HCT116 (cell line): ENCODE measurements at regions not wholly inside any gene's neighbourhood (a gene's known extent, or its start where the extent isn't known, plus 50 kb on each side); places are given as distances from the start of the nearest gene placed in this dataset.

Experiments used
- CEBPB ChIP-seq: IDR thresholded peaks from 2 replicates; pipeline ENCODE4 v1.6.1; 2012; ENCODE audit warnings: low read depth
- CTCF ChIP-seq, 3 experiments: fragments of 200-600 bp in 1 of 3; sonication (generic) in 1 of 3; IDR thresholded peaks in 2 of 3; conservative IDR thresholded peaks in 1 of 3; 2 replicates each; pipeline ENCODE4 v1.5.1; 2012 to 2017; ENCODE audit warnings: low read depth in 2 of 3, low read length in 2 of 3, antibody characterized with exemption in 1 of 3, borderline replicate concordance in 1 of 3, control low read depth in 1 of 3, mild to moderate bottlenecking in 1 of 3, mixed read lengths in 1 of 3, mixed run types in 1 of 3, moderate library complexity in 1 of 3; ENCODE audit not compliant: insufficient read depth in 1 of 3
- ELF1 ChIP-seq: IDR thresholded peaks from 2 replicates; pipeline ENCODE4 v1.6.1; 2012; ENCODE audit warnings: low read depth, borderline replicate concordance
- EZH2 ChIP-seq: fragments of 200-600 bp; sonication (generic); IDR thresholded peaks from 2 replicates; pipeline ENCODE4 v1.6.1; 2017; ENCODE audit warnings: antibody characterized with exemption, mixed run types
- MAX ChIP-seq: IDR thresholded peaks from 2 replicates; pipeline ENCODE4 v1.6.1; 2012
- POLR2A ChIP-seq: IDR thresholded peaks from 2 replicates; pipeline ENCODE4 v1.7.0; 2011; ENCODE audit warnings: borderline replicate concordance; ENCODE audit not compliant: insufficient read depth, insufficient read length; ENCODE audit errors: extremely low read depth
- POLR2AphosphoS5 ChIP-seq: IDR thresholded peaks from 2 replicates; pipeline ENCODE4 v1.6.1; 2011; ENCODE audit warnings: mild to moderate bottlenecking, low read depth, low read length, moderate library complexity
- REST ChIP-seq: IDR thresholded peaks from 2 replicates; pipeline ENCODE4 v1.6.1; 2012; ENCODE audit warnings: low read depth
- SIN3A ChIP-seq: IDR thresholded peaks from 2 replicates; pipeline ENCODE4 v1.6.1; 2012; ENCODE audit warnings: low read depth
- SRF ChIP-seq: IDR thresholded peaks from 2 replicates; pipeline ENCODE4 v1.6.1; 2012; ENCODE audit warnings: low read depth
- ZBTB33 ChIP-seq: IDR thresholded peaks from 2 replicates; pipeline ENCODE4 v1.6.1; 2011; ENCODE audit warnings: mild to moderate bottlenecking, low read length, moderate library complexity; ENCODE audit not compliant: insufficient replicate concordance; ENCODE audit errors: extremely low read depth
- ZNF274 ChIP-seq: fragments of 200-500 bp; sonication (Bioruptor generic); IDR thresholded peaks from 2 replicates; pipeline ENCODE4 v1.6.1; 2014; ENCODE audit warnings: mild to moderate bottlenecking, low read depth, low read length, inconsistent platforms

- TF ChIP-seq CTCF (IDR thresholded peaks at IDR 0.05 in 2 of 3, conservative IDR thresholded peaks at IDR 0.05 in 1 of 3; ENCODE audit: borderline replicate concordance in 1 of 3, insufficient read depth in 1 of 3, low read depth in 2 of 3, low read length in 2 of 3) = no peak
- no peak for TF ChIP-seq CEBPB
- TF ChIP-seq SRF = no peak
- no peak for TF ChIP-seq EZH2
- no peak for TF ChIP-seq ELF1
- TF ChIP-seq POLR2A = no peak
- no peak for TF ChIP-seq MAX
- TF ChIP-seq ZNF274 = no peak
- TF ChIP-seq SIN3A = no peak
- no peak for TF ChIP-seq REST
- no peak for TF ChIP-seq ZBTB33
- TF ChIP-seq POLR2AphosphoS5 = no peak
These were observed 133.8 kb upstream of the LMO4 start for GRCh38 chr1:87194856-87195255.
